ENCODE measurements at regions not wholly inside any gene's neighbourhood (a gene's known extent, or its start where the extent isn't known, plus 50 kb on each side); places are given as distances from the start of the nearest gene placed in this dataset.

- no peaks in the 10 kb centered on the region for H3K4me1 ChIP-seq (ENCODE audit: insufficient read depth, low read length, poor library complexity, severe bottlenecking)
- H3K36me3 ChIP-seq (ENCODE audit: insufficient read depth, low read length), result no peaks in the 10 kb centered on the region
- DNase-seq (ENCODE audit: low spot score), result no peak
- intact Hi-C loops (cut with micrococcal nuclease; ENCODE audit: unreplicated experiment), result no loop called here
- no peaks in the 10 kb centered on the region for H3K9me2 ChIP-seq (ENCODE audit: insufficient read depth, low read length)
- H3K79me2 ChIP-seq (ENCODE audit: insufficient read depth, low read depth, low read length), result no peaks in the 10 kb centered on the region
- no peak overlapping the region for H2AFZ ChIP-seq (ENCODE audit: low read length)
- no peak overlapping the region for H3K27ac ChIP-seq (ENCODE audit: low read depth, low read length, poor library complexity, severe bottlenecking)
- POLR2A ChIA-PET, result no interaction called here
- H4K20me1 ChIP-seq (ENCODE audit: insufficient read depth, low read length), result no peaks in the 10 kb centered on the region
- no TSS peak for BruUV-seq (replicated peaks)
- no peak for TF ChIP-seq EZH2phosphoT487 (IDR thresholded peaks at IDR 0.05; ENCODE audit: borderline replicate concordance, low read depth, low read length)
- no peak for TF ChIP-seq CTCF (conservative IDR thresholded peaks at IDR 0.05; ENCODE audit: low read length)
- H3K4me2 ChIP-seq (ENCODE audit: low read length), result no peak overlapping the region
- H3K4me3 ChIP-seq (ENCODE audit: low read depth, low read length, poor library complexity, severe bottlenecking), result no peak overlapping the region
- no peaks in the 10 kb centered on the region for H3K9me3 ChIP-seq (ENCODE audit: low read length)
- CTCF ChIA-PET (ENCODE audit: unreplicated experiment), result no interaction called here
Observed at GRCh38 chr6:14690120-14691056, 555.5 kb upstream of the JARID2 start.

GRCh38 chr6:14692208-14692607 lies 553.7 kb upstream of the JARID2 start:
- Histone ChIP-seq H3K79me2 (ENCODE audit: insufficient read depth, low read depth, low read length) (no peaks in the 10 kb centered on the region), H3K9me3 (ENCODE audit: low read length) (no peaks in the 10 kb centered on the region), H3K27ac (ENCODE audit: low read depth, low read length, poor library complexity, severe bottlenecking) (no peak overlapping the region), H3K36me3 (ENCODE audit: insufficient read depth, low read length) (no peaks in the 10 kb centered on the region), H3K4me2 (ENCODE audit: low read length) (no peak overlapping the region), H3K4me3 (ENCODE audit: low read depth, low read length, poor library complexity, severe bottlenecking) (no peak overlapping the region), H3K9me2 (ENCODE audit: insufficient read depth, low read length) (no peaks in the 10 kb centered on the region), H4K20me1 (ENCODE audit: insufficient read depth, low read length) (no peaks in the 10 kb centered on the region), H3K4me1 (ENCODE audit: insufficient read depth, low read length, poor library complexity, severe bottlenecking) (no peaks in the 10 kb centered on the region), H2AFZ (ENCODE audit: low read length) (no peak overlapping the region)
- no peak for TF ChIP-seq EZH2phosphoT487 (IDR thresholded peaks at IDR 0.05; ENCODE audit: borderline replicate concordance, low read depth, low read length)
- TF ChIP-seq CTCF (conservative IDR thresholded peaks at IDR 0.05; ENCODE audit: low read length), result no peak
- BruUV-seq (replicated peaks), result no TSS peak
- POLR2A ChIA-PET, result interaction anchor here (0.5 to 0.6 kb wide), 2 partner anchors 17 to 626 kb away, joined by 3 read pairs; no protein-coding TSS in a partner anchor
- no peak for DNase-seq (ENCODE audit: low spot score)
- intact Hi-C loops (cut with micrococcal nuclease; ENCODE audit: unreplicated experiment), result no loop called here
- CTCF ChIA-PET (ENCODE audit: unreplicated experiment), result no interaction called here
